Skin of body (tissue), 1 donor: ENCODE measurements at regions not wholly inside any gene's neighbourhood (a gene's known extent, or its start where the extent isn't known, plus 50 kb on each side); places are given as distances from the start of the nearest gene placed in this dataset.

ENCODE experiments used
- DNase-seq: peaks from one replicate; lab custom pipeline; 2025; lab: John Stamatoyannopoulos, UW

GRCh38 chr10:125457406-125457805, 225.6 kb downstream of the TEX36 start:
- DNase-seq = no peak

DNA sequence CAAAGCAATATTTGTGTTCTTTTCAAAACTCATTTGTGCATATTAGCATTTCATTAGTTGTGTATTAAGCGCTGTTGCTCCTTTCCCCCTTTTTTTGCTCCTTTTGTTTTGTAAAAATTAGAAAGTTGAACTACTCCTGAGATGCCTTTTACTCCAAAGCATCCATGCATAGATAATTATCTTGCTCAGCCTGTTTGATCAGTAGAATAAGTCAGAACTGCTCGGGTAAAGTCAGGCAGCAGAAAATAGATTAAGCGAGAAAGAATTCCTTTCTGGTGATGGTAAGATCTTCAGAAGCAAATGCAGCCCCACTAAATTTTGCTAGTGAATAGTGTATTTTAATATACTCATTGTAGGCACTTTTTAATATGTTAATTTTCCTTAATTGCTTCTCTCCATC, 227.1 kb downstream of the TEX36 start:
- DNase-seq = no peak

GRCh38 chr10:125455431-125455830, 227.5 kb downstream of the TEX36 start:
- no peak for DNase-seq

DNA sequence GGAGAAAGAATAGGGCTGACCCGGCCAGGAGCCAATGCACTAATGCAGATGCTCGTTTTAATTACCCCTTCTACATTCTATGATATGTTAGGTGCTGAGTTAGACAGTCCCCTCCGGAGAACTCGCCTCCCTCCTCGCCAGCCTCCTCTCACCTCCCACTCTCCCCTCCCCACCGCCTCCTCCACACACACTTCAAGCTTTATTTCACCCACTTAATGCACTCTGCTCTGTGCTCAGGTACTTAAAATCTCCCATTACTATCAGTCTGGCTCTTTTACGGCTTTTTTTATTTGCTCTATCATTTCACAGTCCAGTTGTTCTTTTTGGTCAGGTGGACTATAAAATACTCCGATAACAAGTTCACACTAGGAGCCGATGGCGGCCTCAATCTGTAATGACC, 231.6 kb downstream of the TEX36 start:
- DNase-seq = no peak

DNA sequence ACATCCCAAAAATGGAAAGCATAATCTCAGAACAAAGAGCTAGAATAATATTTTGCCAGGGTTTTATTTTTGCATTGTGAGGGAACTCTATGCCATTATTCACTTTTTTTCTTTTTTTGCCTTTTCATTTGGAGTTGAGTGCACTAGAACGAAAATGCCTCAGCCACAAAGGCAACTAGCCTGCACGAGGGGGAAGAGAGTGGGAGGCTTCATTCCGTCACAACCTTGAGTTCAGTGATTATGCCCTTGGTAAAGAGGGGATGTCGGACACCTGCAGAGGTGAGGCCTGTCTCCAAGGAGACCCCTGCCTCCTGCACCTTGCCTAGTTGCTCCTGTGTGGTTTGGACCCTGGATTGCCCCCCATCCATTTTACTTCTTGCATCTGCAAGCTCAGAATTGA, 232.7 kb downstream of the TEX36 start:
- DNase-seq = no peak

- no peak for DNase-seq
These were observed 233.4 kb downstream of the TEX36 start for GRCh38 chr10:125449571-125449970.

DNA sequence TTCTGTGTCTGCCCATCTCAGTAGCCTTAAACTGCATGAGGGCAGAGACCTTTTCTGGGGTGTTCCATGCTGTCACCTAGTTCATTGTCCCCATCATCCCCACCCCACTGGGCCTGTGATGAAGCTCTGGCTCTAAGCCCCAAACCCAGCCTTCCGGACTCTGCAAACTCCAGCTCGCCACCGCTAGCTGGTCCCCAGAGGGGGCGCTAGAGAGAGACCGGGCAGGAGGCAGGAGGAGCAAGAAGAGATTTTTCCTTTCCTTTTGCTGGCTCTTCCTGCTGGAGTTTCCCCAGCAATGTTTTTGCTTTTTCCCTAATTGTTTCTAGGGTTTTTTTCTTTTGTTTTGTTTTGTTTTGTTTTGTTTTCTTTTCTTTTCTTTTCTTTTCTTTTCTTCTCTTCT, 234.4 kb downstream of the TEX36 start:
- no peak for DNase-seq

DNA sequence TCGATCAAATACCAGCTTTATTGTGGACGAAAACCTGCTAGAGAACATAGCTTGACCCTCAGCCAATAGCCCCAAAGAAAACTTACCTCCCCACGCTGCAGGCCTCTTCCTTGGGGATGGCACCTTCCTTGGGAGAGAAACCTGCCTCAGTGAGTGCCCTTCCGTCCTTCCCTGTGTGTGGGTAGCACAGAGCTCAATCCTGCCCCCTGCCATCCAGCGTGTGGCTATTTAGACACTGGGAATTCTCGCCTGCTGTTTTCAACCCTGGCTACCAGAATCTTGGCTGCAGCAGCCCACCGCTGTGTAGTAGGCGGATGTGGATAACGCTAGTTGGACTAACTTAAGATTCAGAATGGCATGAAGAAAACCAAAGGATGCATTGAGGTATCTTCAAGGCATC, 238.2 kb downstream of the TEX36 start:
- DNase-seq = no peak

DNA sequence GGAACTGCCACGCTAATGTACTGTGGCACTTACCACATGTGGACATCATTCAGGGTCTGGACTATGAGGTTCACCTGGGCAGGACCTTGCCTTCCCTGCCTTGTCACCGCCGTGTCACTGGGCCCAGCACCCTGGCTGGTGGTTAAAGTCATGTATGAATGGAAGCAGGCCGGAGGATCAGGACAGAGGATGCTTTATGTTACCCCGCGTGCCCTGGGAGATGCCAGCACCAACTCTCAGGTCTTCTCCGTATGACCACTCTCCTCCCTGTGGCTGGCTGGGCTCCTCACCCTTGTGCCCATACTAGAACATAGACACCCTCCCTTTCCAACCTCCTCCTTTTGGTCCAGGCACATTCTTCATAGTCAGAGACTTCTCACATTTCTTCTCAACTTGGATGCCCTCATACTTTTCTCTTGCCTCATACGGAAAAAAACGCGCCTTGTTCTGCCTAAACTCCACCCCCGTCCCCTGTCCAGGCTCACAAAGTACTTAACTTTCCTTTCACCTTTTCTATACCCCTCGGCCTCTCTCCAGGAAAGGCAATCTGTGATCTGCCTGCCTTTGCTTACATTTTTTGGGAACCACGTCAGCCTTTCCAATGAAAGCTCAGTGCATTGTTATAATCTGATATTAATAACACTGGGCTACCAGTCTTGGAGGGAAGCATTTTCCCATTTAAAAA, 240.0 kb downstream of the TEX36 start:
- DNase-seq = no peak

DNA sequence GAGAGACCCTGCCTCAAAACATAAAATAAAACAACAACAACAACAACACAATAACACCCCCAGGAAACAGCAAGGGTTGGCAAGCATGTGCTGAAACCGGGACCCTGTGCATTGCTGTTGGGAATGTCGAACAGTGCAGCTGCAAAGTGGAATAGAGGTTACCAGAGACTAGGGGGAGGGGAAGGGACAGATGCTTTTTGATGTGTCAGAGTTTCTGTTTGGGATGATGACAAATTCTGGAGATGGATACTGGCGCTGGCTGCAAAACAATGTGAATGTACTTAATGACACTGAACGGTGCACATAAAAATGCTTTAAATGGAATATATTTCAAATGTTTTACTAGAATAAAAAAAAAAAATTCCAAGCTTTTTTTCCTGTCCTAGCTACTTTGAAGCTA, 241.8 kb downstream of the TEX36 start:
- peak; percentile 53 for DNase-seq

DNA sequence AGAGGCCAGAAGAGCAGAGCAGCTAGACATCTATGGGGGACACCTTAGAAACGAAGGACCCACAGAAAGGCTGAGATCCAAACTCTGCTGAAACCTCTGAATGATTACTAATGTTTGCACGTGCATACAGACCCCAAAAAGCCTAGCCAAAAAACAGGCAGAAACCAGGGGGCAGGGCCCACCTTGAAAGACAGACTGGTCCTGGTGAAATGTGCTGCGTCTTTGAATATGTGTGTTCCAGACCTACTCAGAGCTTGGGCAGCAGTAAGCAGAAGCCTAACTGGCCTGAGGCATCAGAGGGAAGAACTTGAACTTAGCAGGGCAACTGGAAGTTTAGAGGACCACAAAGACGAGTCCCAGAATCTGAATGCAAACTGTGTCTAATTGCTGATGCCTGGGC, 251.8 kb downstream of the TEX36 start:
- no peak for DNase-seq

GRCh38 chr10:125428054-125428453, 254.9 kb downstream of the TEX36 start:
- no peak for DNase-seq

- DNase-seq = no peak
These were observed 258.6 kb downstream of the TEX36 start for GRCh38 chr10:125424191-125424847.

DNA sequence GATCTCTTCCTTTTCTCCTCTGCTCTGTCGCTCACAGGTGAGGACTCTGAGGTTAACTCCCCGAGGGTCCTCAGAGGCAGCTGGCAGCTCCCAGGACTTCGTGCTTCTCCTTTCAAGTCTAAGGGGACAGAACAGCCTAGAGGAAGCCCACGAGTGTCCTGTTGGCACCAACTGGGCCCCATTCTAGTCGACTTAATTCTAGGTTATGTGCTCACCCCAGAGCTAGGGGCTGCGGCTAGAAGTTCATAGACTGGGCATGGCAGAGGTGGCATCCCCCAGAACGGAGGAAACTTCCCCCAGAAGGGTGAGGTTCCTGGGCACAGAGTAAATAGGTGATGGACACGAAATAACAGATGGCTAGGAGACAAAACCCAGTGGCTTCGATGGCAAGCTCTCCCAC, 259.4 kb downstream of the TEX36 start:
- no peak for DNase-seq

GRCh38 chr10:125419831-125420230, 259.5 kb upstream of the CTBP2 start:
- DNase-seq = no peak

- no peak for DNase-seq
These were observed 258.8 kb upstream of the CTBP2 start for GRCh38 chr10:125419146-125419545.

GRCh38 chr10:125417605-125418004, 257.2 kb upstream of the CTBP2 start:
- DNase-seq = no peak

DNA sequence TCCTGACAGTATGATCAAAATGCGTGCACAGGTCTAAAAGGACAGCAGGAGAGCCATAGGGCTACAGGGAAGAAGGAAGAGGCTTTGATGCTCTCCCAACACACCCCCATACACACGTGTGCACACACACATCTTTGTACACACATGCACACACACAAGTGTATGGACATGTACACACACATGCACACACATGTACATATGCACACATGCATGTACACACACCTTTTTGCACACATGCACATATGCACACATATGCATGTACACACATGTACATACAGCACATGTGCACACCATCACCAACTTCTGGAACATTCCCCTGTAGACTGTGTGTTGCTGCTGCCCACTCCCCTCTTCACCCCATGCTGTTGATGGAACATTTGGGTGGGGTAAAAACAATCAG, 255.6 kb upstream of the CTBP2 start:
- DNase-seq = no peak

GRCh38 chr10:125415006-125415633, 254.8 kb upstream of the CTBP2 start:
- DNase-seq = no peak

GRCh38 chr10:125411724-125412123, 251.4 kb upstream of the CTBP2 start:
- no peak for DNase-seq

DNA sequence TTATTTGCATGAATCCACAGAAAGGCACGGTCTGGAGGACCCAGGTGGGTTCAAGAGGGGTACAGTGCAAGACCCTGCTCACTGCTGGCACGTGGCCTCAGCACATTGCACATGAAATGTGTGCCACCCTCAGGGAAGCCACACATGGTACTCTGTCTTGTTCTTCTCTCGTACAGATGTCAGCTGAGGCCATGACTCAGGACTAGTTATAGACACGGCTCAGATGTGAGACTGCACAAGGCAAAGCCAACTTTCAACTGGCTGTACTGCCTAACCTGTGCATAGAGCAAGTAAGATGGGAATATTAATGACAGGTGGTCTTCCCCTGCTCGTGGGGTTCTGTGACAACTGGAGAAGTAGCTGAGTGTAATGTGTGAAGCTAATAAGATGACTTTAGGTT, 249.4 kb upstream of the CTBP2 start:
- DNase-seq = no peak

DNA sequence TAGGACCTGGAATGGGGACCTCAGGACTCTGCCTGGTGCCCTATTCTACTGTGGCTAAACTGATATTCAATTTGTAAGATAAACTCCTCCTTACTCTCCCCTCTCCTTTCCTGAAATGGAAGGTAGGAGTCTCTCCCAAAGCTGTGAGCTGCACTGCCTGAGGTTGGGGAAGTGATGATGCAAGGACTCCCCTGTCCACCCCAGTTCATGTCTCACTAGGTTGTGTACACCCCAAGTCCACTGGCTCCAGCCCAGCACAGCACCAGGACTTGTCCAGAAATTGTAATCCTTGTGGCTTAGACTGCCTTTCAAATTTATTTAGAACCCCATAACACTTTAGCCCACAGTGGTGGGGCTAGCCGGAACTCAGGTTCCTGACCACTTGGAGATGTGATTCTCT, 247.2 kb upstream of the CTBP2 start:
- DNase-seq = no peak

GRCh38 chr10:125407000-125407502, 246.7 kb upstream of the CTBP2 start:
- no peak for DNase-seq
